Gastroesophageal sphincter (tissue), 3 donors: ENCODE measurements at regions not wholly inside any gene's neighbourhood (a gene's known extent, or its start where the extent isn't known, plus 50 kb on each side); places are given as distances from the start of the nearest gene placed in this dataset.

Experiments
- POLR2A ChIP-seq, 2 donors: fragments of 450-650 bp; IDR thresholded peaks; one replicate each; pipeline ENCODE4 v1.6.1; 2017; ENCODE audit warnings: antibody characterized with exemption in 2 of 2, mild to moderate bottlenecking in 2 of 2, moderate library complexity in 1 of 2
- POLR2AphosphoS5 ChIP-seq: sonication (generic); formaldehyde crosslinking; IDR thresholded peaks from one replicate; pipeline ENCODE4 v1.6.1; 2017; ENCODE audit warnings: antibody characterized with exemption
- TF ChIP-seq, protein P1 (sequence below), 4 experiments: fragments of 200-600 bp in 2 of 4; fragments of 450-650 bp in 2 of 4; sonication (generic) in 1 of 4; IDR thresholded peaks; one replicate each; pipeline ENCODE4 v1.5.1; 2017 to 2019; ENCODE audit warnings: antibody characterized with exemption in 4 of 4, mild to moderate bottlenecking in 2 of 4, moderate library complexity in 2 of 4

DNA sequence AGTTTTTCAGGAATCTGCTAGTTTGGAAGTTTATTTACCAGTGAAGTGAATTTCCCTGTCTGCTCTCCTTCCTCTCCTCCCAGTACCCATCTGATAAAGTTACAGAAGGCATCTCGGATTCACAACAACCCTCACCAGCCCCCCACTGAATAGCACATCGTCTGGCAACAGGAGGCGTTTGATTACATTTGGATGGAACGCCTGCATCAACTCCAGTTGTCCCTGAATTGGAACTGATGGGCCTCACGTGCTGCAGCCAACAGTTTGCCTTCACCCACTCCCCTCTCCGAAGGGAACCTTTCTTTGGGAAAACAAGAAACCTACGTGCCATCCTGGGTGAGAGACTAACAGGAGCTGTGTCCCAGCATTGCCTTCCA, 59.5 kb upstream of the BCL6 start:
- TF ChIP-seq, protein P1, sequence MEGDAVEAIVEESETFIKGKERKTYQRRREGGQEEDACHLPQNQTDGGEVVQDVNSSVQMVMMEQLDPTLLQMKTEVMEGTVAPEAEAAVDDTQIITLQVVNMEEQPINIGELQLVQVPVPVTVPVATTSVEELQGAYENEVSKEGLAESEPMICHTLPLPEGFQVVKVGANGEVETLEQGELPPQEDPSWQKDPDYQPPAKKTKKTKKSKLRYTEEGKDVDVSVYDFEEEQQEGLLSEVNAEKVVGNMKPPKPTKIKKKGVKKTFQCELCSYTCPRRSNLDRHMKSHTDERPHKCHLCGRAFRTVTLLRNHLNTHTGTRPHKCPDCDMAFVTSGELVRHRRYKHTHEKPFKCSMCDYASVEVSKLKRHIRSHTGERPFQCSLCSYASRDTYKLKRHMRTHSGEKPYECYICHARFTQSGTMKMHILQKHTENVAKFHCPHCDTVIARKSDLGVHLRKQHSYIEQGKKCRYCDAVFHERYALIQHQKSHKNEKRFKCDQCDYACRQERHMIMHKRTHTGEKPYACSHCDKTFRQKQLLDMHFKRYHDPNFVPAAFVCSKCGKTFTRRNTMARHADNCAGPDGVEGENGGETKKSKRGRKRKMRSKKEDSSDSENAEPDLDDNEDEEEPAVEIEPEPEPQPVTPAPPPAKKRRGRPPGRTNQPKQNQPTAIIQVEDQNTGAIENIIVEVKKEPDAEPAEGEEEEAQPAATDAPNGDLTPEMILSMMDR (IDR thresholded peaks at IDR 0.05), result no peak
- TF ChIP-seq POLR2A (IDR thresholded peaks at IDR 0.05) (no peak), POLR2AphosphoS5 (no peak)
